ENCODE measurements at regions not wholly inside any gene's neighbourhood (a gene's known extent, or its start where the extent isn't known, plus 50 kb on each side); places are given as distances from the start of the nearest gene placed in this dataset.

DNA sequence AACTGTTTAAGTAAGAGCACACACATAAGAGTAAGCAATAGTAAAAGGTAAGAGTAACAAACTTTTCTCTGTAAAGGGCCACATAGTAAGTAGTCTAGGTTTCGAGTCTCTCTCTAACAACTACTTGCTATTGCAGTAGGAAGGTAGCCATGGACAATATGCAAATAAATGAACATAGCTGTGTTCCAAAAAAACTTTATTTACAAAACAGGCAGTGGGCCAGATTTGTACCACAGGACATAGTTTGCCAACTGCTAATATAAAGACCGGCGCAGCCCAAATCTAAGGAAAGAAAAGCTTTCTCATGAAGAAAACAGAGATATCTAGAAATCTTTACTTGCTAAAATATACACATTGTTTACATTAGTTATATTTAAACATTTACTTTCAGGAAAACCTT lies 239.0 kb upstream of the EGLN3 start:
- TF ChIP-seq, protein P1, sequence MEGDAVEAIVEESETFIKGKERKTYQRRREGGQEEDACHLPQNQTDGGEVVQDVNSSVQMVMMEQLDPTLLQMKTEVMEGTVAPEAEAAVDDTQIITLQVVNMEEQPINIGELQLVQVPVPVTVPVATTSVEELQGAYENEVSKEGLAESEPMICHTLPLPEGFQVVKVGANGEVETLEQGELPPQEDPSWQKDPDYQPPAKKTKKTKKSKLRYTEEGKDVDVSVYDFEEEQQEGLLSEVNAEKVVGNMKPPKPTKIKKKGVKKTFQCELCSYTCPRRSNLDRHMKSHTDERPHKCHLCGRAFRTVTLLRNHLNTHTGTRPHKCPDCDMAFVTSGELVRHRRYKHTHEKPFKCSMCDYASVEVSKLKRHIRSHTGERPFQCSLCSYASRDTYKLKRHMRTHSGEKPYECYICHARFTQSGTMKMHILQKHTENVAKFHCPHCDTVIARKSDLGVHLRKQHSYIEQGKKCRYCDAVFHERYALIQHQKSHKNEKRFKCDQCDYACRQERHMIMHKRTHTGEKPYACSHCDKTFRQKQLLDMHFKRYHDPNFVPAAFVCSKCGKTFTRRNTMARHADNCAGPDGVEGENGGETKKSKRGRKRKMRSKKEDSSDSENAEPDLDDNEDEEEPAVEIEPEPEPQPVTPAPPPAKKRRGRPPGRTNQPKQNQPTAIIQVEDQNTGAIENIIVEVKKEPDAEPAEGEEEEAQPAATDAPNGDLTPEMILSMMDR (IDR thresholded peaks at IDR 0.05) = no peak
- H3K27me3 Mint-ChIP-seq (ENCODE audit: insufficient read depth) = no peaks in the 10 kb centered on the region
- no peak for DNase-seq
- H3K27ac Mint-ChIP-seq = no peak overlapping the region
- H3K4me3 Mint-ChIP-seq = no peak overlapping the region
- peaks cover 19% of the 10 kb centered on the region for H3K9me3 Mint-ChIP-seq
- H3K36me3 Mint-ChIP-seq (ENCODE audit: low read depth) = no peaks in the 10 kb centered on the region
- no peaks in the 10 kb centered on the region for H3K4me1 Mint-ChIP-seq (ENCODE audit: low read depth)

DNA sequence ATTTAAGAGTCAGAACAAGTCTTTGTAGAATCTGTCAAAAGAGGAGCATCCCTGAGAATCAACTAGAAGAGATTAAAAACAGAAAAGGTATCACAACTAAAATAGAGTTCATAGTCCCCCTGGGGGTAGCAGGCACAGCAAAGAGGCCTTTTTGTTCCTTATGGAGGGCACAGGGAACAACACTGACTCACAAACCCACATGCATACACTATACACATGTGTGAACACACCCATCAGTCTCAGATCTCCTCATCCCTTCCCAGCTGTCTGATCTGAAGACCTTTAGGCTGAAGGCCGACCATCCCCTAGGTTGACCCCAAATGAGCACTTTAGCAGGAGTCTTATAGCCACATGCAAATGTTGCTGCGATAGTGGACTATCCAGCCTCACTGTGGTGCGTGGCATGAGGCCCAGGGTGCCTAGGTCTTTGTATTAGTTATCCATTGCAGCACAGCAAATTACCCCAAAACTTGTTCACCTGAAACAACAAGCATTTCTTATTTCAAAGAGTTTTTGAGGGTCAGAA lies 236.7 kb upstream of the EGLN3 start:
- no peaks in the 10 kb centered on the region; the same call in 1 of the 2 replicates for H3K36me3 Mint-ChIP-seq (ENCODE audit: low read depth)
- TF ChIP-seq, protein P1 (IDR thresholded peaks at IDR 0.05) = no peak
- H3K27me3 Mint-ChIP-seq (ENCODE audit: insufficient read depth) = no peaks in the 10 kb centered on the region
- no peak overlapping the region for H3K4me3 Mint-ChIP-seq
- no peak overlapping the region for H3K27ac Mint-ChIP-seq
- peaks cover 24% of the 10 kb centered on the region for H3K9me3 Mint-ChIP-seq
- no peaks in the 10 kb centered on the region for H3K4me1 Mint-ChIP-seq (ENCODE audit: low read depth)
- no peak for DNase-seq

DNA sequence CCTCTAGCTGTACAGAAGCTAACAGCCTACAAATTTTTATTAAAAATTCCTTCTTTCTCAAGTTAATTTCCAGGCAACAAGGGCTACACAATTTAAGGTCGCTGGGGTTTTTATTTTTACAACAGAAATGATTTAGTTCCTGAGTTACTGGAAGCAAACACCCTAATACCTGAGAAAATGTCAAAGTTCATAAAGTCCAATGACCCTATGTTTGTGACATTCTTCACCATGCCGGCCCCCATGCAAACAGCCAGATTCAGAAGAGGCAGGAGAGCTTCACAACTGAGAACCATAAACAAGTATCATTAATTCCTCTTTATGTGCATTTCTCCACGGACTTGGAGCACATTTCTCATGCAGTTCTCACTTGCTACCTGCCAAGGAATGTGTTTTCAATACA lies 236.2 kb upstream of the EGLN3 start:
- Mint-ChIP-seq H3K27ac (no peak overlapping the region), H3K4me1 (ENCODE audit: low read depth) (no peaks in the 10 kb centered on the region), H3K36me3 (ENCODE audit: low read depth) (no peaks in the 10 kb centered on the region; the same call in 1 of the 2 replicates), H3K27me3 (ENCODE audit: insufficient read depth) (no peaks in the 10 kb centered on the region), H3K4me3 (no peak overlapping the region), H3K9me3 (peaks cover 28% of the 10 kb centered on the region)
- TF ChIP-seq, protein P1 (IDR thresholded peaks at IDR 0.05) = no peak
- no peak for DNase-seq

DNA sequence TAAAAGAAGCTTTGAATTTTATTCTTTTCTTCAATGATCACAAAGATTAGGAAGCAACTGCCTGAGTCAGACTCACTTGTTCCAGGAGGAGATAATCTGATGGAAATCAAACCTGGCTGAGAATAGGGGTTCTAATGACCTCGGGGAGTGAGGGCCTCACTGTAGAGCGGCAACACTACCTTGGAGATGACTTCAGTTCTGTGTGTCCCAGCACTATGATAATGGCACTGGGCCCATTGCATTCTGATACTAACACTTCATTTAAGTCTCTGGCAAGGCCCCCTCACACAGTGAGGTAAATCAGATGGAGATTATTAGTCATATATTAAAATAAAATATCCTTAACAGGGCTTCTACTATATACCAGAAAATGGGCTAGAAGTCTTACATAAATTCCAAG lies 233.3 kb upstream of the EGLN3 start:
- H3K36me3 Mint-ChIP-seq (ENCODE audit: low read depth) = no peaks in the 10 kb centered on the region; the same call in 1 of the 2 replicates

DNA sequence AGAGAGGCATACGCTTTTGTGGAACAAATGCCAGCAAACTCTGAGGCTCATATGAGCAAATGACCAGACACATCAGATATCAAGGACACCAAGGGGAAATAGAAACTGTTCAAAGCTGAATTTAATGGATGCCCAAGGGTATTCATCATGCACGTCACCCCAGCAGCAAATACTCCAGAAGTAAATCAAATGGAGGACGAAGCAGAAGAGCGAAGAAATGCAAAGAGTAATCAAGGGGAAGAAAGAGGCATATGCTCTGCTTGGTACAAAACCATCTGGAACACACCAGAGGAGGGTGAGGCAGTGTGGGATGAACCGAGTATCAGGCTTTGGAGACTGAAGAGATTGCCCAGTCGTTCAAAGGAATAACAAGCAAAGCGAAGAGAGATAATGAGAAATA lies 232.6 kb upstream of the EGLN3 start:
- no peaks in the 10 kb centered on the region; the same call in 1 of the 2 replicates for H3K36me3 Mint-ChIP-seq (ENCODE audit: low read depth)
- peaks cover 30% of the 10 kb centered on the region for H3K9me3 Mint-ChIP-seq
- H3K27ac Mint-ChIP-seq = no peak overlapping the region
- no peak overlapping the region for H3K4me3 Mint-ChIP-seq
- TF ChIP-seq, protein P1 (IDR thresholded peaks at IDR 0.05) = no peak
- H3K27me3 Mint-ChIP-seq (ENCODE audit: insufficient read depth) = no peaks in the 10 kb centered on the region
- DNase-seq = no peak
- H3K4me1 Mint-ChIP-seq (ENCODE audit: low read depth) = no peaks in the 10 kb centered on the region

More for the DNA sequence above, 233.3 kb upstream of the EGLN3 start:
- Mint-ChIP-seq H3K27me3 (ENCODE audit: insufficient read depth) (no peaks in the 10 kb centered on the region), H3K9me3 (peaks cover 32% of the 10 kb centered on the region), H3K4me3 (no peak overlapping the region), H3K4me1 (ENCODE audit: low read depth) (no peaks in the 10 kb centered on the region), H3K27ac (no peak overlapping the region)
- TF ChIP-seq, protein P1 (IDR thresholded peaks at IDR 0.05) = no peak
- no peak for DNase-seq

DNA sequence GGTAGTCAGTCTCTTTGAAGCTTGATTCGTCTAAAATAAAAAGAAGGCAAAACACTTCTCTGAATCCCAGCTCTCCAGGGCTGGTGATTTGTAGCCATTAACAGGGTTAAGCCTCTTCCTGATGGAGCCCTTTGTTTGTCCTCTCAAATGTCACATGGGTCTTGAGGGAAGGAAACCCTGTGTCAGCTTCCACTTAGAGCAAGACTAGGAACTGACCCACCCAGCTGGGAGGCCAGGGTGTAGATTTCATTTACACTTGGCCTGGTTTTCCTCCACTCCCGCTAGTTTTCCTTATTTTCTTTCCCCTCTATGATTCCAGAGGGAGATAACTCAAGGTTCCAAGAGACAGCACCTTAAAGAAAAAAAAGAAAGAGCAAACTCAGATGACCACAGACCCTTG lies 230.5 kb upstream of the EGLN3 start:
- H3K36me3 Mint-ChIP-seq (ENCODE audit: low read depth) = no peaks in the 10 kb centered on the region; the same call in 1 of the 2 replicates
- no peaks in the 10 kb centered on the region for H3K27me3 Mint-ChIP-seq (ENCODE audit: insufficient read depth)
- TF ChIP-seq, protein P1 (IDR thresholded peaks at IDR 0.05) = no peak
- DNase-seq = no peak
- no peak overlapping the region for H3K4me3 Mint-ChIP-seq
- no peak overlapping the region for H3K27ac Mint-ChIP-seq
- H3K9me3 Mint-ChIP-seq = peaks cover 42% of the 10 kb centered on the region
- H3K4me1 Mint-ChIP-seq (ENCODE audit: low read depth) = no peaks in the 10 kb centered on the region
